ENCODE measurements at regions not wholly inside any gene's neighbourhood (a gene's known extent, or its start where the extent isn't known, plus 50 kb on each side); places are given as distances from the start of the nearest gene placed in this dataset.

- TF ChIP-seq CTCF (IDR thresholded peaks at IDR 0.05) (no peak), POLR2AphosphoS5 (IDR thresholded peaks at IDR 0.05) (no peak), POLR2A (IDR thresholded peaks at IDR 0.05) (no peak), EP300 (IDR thresholded peaks at IDR 0.05) (no peak)
Measured at GRCh38 chr7:45366475-45366874, 207.7 kb upstream of the ADCY1 start.

Data from suprapubic skin (tissue), 4 donors.